ENCODE measurements at regions not wholly inside any gene's neighbourhood (a gene's known extent, or its start where the extent isn't known, plus 50 kb on each side); places are given as distances from the start of the nearest gene placed in this dataset.

DNA sequence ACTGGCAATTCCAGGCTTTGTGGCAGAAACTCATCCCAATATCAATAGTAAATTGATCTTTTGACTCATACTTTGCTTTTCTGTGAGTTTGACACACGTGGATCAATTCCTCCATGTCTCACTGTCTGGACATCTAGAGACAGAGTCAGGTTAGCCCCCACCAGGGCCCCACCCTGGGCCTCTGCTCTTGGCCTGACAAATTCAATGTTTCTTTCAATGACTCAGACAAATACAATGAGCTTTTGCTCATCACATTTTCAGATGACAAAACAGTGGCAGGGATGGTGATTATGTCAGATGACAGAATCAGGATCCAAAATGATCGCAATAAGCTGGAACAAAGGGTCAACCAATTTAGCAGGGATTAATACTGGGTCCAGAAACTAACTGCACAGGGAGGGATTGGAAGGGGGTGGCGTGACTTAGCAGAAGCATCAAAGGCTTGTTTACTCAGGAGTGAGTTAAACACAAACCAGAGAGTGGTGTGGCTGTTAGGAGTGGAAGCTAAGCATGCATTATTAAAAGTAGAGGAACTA is 90.5 kb upstream of the ASIC2 start:
- WGBS, 4 donors, result 72 to 75% (median 73%) methylated on average over 3 of the region's 3 CpGs
- no peak for DNase-seq
- Histone ChIP-seq H3K4me1 (replicated peaks in 1 of 2) (no peaks in the 10 kb centered on the region), H3K27me3 (peaks cover 6% of the 10 kb centered on the region), H3K4me3 (no peak overlapping the region), H3K27ac (no peak overlapping the region), H3K9me3 (replicated peaks in 1 of 3) (no peaks in the 10 kb centered on the region), H3K36me3 (replicated peaks in 1 of 2) (no peaks in the 10 kb centered on the region)
- no peak for TF ChIP-seq POLR2A (IDR thresholded peaks at IDR 0.05)
- TF ChIP-seq, protein P1, sequence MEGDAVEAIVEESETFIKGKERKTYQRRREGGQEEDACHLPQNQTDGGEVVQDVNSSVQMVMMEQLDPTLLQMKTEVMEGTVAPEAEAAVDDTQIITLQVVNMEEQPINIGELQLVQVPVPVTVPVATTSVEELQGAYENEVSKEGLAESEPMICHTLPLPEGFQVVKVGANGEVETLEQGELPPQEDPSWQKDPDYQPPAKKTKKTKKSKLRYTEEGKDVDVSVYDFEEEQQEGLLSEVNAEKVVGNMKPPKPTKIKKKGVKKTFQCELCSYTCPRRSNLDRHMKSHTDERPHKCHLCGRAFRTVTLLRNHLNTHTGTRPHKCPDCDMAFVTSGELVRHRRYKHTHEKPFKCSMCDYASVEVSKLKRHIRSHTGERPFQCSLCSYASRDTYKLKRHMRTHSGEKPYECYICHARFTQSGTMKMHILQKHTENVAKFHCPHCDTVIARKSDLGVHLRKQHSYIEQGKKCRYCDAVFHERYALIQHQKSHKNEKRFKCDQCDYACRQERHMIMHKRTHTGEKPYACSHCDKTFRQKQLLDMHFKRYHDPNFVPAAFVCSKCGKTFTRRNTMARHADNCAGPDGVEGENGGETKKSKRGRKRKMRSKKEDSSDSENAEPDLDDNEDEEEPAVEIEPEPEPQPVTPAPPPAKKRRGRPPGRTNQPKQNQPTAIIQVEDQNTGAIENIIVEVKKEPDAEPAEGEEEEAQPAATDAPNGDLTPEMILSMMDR (IDR thresholded peaks at IDR 0.05), result no peak
- intact Hi-C loops (cut with DNase I), result no loop called here

DNA sequence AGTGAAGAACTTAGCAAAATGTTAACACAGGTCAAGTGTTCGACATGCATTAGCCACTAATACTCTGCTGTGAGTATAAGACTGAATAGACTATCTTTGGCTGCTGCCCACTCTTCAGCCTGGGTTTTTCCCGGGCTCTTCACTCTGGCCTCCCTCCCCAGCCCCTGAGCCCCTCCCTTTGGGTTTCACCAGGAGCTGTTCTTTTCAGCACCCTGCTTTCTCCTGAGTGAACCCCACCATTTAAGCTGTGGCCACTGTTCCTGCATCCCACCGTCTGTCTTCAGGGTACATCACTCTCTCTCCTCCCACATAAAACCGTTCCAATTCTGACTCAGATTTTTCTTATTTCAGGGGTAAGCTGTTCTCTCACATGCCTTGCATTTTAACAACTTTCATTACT is 92.0 kb upstream of the ASIC2 start:
- H3K27me3 ChIP-seq, result peaks cover 6% of the 10 kb centered on the region
- TF ChIP-seq, protein P1 (IDR thresholded peaks at IDR 0.05), result no peak
- no peak for TF ChIP-seq POLR2A (IDR thresholded peaks at IDR 0.05)
- intact Hi-C loops (cut with DNase I), result no loop called here
- no peak overlapping the region for H3K4me3 ChIP-seq
- H3K9me3 ChIP-seq (replicated peaks in 1 of 3), result no peaks in the 10 kb centered on the region
- H3K27ac ChIP-seq, result no peak overlapping the region
- 31 to 41% (median 37%) methylated on average over 4 of the region's 4 CpGs for WGBS, 4 donors
- DNase-seq, result no peak
- H3K4me1 ChIP-seq (replicated peaks in 1 of 2), result no peaks in the 10 kb centered on the region
- H3K36me3 ChIP-seq (replicated peaks in 1 of 2), result no peaks in the 10 kb centered on the region

DNA sequence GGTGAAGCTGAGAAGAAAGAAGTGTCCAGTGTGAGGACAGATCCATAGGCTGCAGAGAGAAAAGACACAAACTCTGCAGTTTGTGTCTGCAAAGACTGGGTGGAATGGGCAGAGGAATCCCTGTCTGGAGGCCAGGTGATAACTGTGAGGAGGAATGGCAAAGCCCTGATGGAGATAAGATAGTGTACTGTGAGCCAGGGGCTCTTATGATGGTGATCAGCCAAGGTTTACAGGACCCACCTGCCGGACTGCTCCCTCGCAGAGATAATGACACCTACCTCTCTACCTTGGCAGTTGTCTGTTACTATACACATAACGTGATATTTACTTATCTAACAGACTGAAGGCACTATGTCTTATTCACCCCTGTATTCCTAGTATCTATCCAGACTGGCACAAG is 92.6 kb upstream of the ASIC2 start:
- DNase-seq, result no peak
- Histone ChIP-seq H3K27me3 (peaks cover 6% of the 10 kb centered on the region), H3K36me3 (replicated peaks in 1 of 2) (no peaks in the 10 kb centered on the region), H3K9me3 (replicated peaks in 1 of 3) (no peaks in the 10 kb centered on the region), H3K27ac (no peak overlapping the region), H3K4me1 (replicated peaks in 1 of 2) (no peaks in the 10 kb centered on the region), H3K4me3 (no peak overlapping the region)
- 66 to 79% (median 76%) methylated on average over 3 of the region's 3 CpGs for WGBS, 4 donors
- intact Hi-C loops (cut with DNase I), result no loop called here
- TF ChIP-seq POLR2A (IDR thresholded peaks at IDR 0.05), result no peak
- TF ChIP-seq, protein P1 (IDR thresholded peaks at IDR 0.05), result no peak

DNA sequence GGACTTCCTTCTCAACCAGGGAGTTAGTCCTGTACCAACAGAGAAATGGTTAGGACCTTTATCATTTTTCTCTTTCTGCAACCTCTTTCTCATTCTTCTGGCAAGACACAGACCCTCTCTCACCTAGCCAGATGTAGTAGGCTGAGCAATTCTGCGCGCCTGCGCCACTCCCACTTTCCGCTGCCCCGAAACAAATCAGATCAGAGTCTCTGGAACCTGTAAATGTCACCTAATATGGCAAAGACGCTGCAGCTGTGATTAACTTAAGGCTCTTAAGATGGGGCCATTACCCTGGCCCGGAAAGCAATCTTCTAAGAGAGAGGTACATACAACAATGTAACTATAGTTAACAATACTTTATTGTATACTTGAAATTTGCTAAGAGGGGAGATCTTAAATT is 94.3 kb upstream of the ASIC2 start:
- intact Hi-C loops (cut with DNase I), result no loop called here
- Histone ChIP-seq H3K4me3 (no peak overlapping the region), H3K27ac (no peak overlapping the region), H3K9me3 (replicated peaks in 1 of 3) (no peaks in the 10 kb centered on the region), H3K27me3 (peaks cover 6% of the 10 kb centered on the region), H3K4me1 (replicated peaks in 1 of 2) (no peaks in the 10 kb centered on the region), H3K36me3 (replicated peaks in 1 of 2) (no peaks in the 10 kb centered on the region)
- DNase-seq, result no peak
- TF ChIP-seq, protein P1 (IDR thresholded peaks at IDR 0.05), result no peak
- no peak for TF ChIP-seq POLR2A (IDR thresholded peaks at IDR 0.05)
- WGBS, 4 donors, result 76 to 96% (median 82%) methylated on average over 7 of the region's 7 CpGs
